Neural cell (in vitro differentiated cells): ENCODE measurements at regions not wholly inside any gene's neighbourhood (a gene's known extent, or its start where the extent isn't known, plus 50 kb on each side); places are given as distances from the start of the nearest gene placed in this dataset.

Source experiments
- H2AFZ ChIP-seq: fragments of 200-600, 300-800 bp; sonication (generic), shearing (Covaris generic); 2 replicates; pipeline ENCODE4 v1.6.0; 2014; ENCODE audit warnings: low read depth, mild to moderate bottlenecking, antibody characterized with exemption, low read length, moderate library complexity
- H3F3A ChIP-seq: fragments of 200-600 bp; shearing (Covaris generic); 2 replicates; pipeline ENCODE4 v1.6.1; 2016; ENCODE audit warnings: mild to moderate bottlenecking, moderate library complexity, mixed read lengths, antibody characterized with exemption, low read length; ENCODE audit not compliant: insufficient read depth, poor library complexity, severe bottlenecking
- H3K27ac ChIP-seq: fragments of 200-600, 300-800 bp; sonication (generic), shearing (Covaris generic); 2 replicates; pipeline ENCODE4 v1.5.1; 2014; ENCODE audit warnings: mild to moderate bottlenecking, low read length, moderate library complexity
- H3K27me3 ChIP-seq: fragments of 300-800, 200-600 bp; sonication (generic), shearing (Covaris generic); 2 replicates; pipeline ENCODE4 v1.6.0; 2014; ENCODE audit warnings: mild to moderate bottlenecking, low read depth, low read length, moderate library complexity; ENCODE audit not compliant: insufficient read depth
- H3K36me3 ChIP-seq: fragments of 300-800, 200-600 bp; sonication (generic), shearing (Covaris generic); 2 replicates; pipeline ENCODE4 v1.5.1; 2014; ENCODE audit warnings: mild to moderate bottlenecking, antibody characterized with exemption, low read length, moderate library complexity; ENCODE audit not compliant: insufficient read depth
- H3K4me2 ChIP-seq: fragments of 300-800, 200-600 bp; sonication (generic), shearing (Covaris generic); 2 replicates; pipeline ENCODE4 v1.6.0; 2014; ENCODE audit warnings: mild to moderate bottlenecking, low read length
- H3K4me3 ChIP-seq: fragments of 300-800, 200-600 bp; sonication (generic), shearing (Covaris generic); 2 replicates; pipeline ENCODE4 v1.5.1; 2014; ENCODE audit warnings: mild to moderate bottlenecking, low read length, moderate library complexity
- H3K79me2 ChIP-seq: fragments of 200-600 bp; shearing (Covaris generic); replicated peaks from 2 replicates; pipeline ENCODE4 v1.6.0; 2014; ENCODE audit warnings: mild to moderate bottlenecking, low read length, moderate library complexity; ENCODE audit not compliant: insufficient read depth
- H3K9ac ChIP-seq: fragments of 300-800, 200-600 bp; sonication (generic), shearing (Covaris generic); 2 replicates; pipeline ENCODE4 v1.6.1; 2016; ENCODE audit warnings: mild to moderate bottlenecking, low read length, mixed read lengths
- H3K9me2 ChIP-seq: fragments of 200-600 bp; shearing (Covaris generic); 2 replicates; pipeline ENCODE4 v1.6.1; 2016; ENCODE audit warnings: mild to moderate bottlenecking, low read length, mixed read lengths; ENCODE audit not compliant: insufficient read depth
- H3K9me3 ChIP-seq: fragments of 200-600, 300-800 bp; sonication (generic), shearing (Covaris generic); 2 replicates; pipeline ENCODE4 v1.6.1; 2016; ENCODE audit warnings: mild to moderate bottlenecking, mixed run types, low read length, moderate library complexity, mixed read lengths
- H4K20me1 ChIP-seq: fragments of 200-600 bp; shearing (Covaris generic); 2 replicates; pipeline ENCODE4 v1.6.1; 2016; ENCODE audit warnings: mild to moderate bottlenecking, mixed run types; ENCODE audit not compliant: insufficient read depth
- EP300 ChIP-seq: fragments of 450-650 bp; conservative IDR thresholded peaks from 2 replicates; pipeline ENCODE4 v1.6.1; 2014; ENCODE audit warnings: antibody characterized with exemption, mild to moderate bottlenecking, moderate library complexity; ENCODE audit not compliant: poor library complexity, severe bottlenecking
- EZH2 ChIP-seq: fragments of 200-600, 300-800 bp; shearing (Covaris generic), sonication (generic); IDR thresholded peaks from 2 replicates; pipeline ENCODE4 v1.6.1; 2014; ENCODE audit warnings: antibody characterized with exemption, low read length, borderline replicate concordance, mild to moderate bottlenecking; ENCODE audit not compliant: insufficient read depth, poor library complexity, severe bottlenecking
- MXI1 ChIP-seq: fragments of 450-650 bp; conservative IDR thresholded peaks from 2 replicates; pipeline ENCODE4 v1.6.1; 2014; ENCODE audit warnings: antibody characterized with exemption, mild to moderate bottlenecking; ENCODE audit not compliant: poor library complexity, severe bottlenecking
- POLR2AphosphoS5 ChIP-seq: IDR thresholded peaks from 2 replicates; pipeline ENCODE4 v1.6.1; 2012
- RAD21 ChIP-seq: fragments of 450-650 bp; conservative IDR thresholded peaks from 2 replicates; pipeline ENCODE4 v1.6.1; 2014; ENCODE audit warnings: antibody characterized with exemption, mild to moderate bottlenecking, moderate library complexity
- SMC3 ChIP-seq: fragments of 450-650 bp; conservative IDR thresholded peaks from 2 replicates; pipeline ENCODE4 v1.6.1; 2014; ENCODE audit warnings: antibody characterized with exemption, mild to moderate bottlenecking, moderate library complexity; ENCODE audit not compliant: poor library complexity
- TAF1 ChIP-seq: IDR thresholded peaks from 2 replicates; pipeline ENCODE4 v1.6.1; 2012; ENCODE audit warnings: low read depth
- TF ChIP-seq, protein P1 (sequence below): IDR thresholded peaks from 2 replicates; pipeline ENCODE4 v1.6.1; 2012; ENCODE audit warnings: borderline replicate concordance
- TF ChIP-seq, protein P2 (sequence below): fragments of 450-650 bp; IDR thresholded peaks from 2 replicates; pipeline ENCODE4 v1.5.1; 2014; ENCODE audit warnings: antibody characterized with exemption, mild to moderate bottlenecking, moderate library complexity; ENCODE audit not compliant: poor library complexity, severe bottlenecking

DNA sequence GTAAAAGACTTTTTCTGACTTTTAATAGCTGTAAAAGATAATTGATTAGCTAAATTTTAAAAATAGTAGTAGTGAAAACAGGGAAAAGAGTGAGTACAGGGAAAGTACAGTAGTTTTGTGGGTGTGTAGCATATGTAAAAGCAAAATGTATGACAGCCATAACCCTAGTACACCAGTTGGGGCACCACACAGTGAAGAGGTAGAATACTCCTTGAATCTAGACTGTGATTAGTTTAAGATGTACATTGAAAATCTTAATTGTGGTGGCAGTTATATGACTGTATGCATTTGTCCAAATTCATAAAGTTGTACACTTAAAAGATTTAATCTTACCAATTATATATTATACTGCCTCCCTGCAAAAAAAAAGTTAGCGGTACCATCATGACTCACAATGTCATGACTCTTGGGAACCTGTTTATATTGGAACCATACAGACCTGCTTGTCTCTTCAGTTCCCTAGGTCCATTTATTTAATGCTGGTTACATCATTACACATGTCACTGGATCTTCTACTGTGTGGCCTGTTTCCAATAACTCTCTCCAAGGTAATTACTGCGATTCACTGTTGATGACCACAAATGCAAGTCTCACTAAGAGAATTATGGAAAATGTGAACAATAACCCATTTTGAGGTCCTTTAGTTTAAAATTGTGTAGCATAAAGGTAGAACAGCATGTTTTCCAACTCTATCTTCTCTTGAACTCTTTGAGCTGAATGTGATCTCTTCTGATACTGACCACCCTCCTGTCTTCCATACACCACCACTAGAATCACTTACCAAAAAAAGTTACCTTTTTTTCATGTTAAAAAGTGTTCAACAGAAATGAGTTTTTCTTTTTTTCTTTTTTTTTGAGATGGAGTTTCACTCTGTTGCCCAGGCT, 264.2 kb upstream of the AMIGO2 start:
- H3K27ac ChIP-seq = no peak overlapping the region
- H2AFZ ChIP-seq = no peak overlapping the region
- no peaks in the 10 kb centered on the region for H3K79me2 ChIP-seq
- H3K4me3 ChIP-seq = no peak overlapping the region
- no peaks in the 10 kb centered on the region for H3K27me3 ChIP-seq
- no peaks in the 10 kb centered on the region for H3K9me2 ChIP-seq
- no peak overlapping the region for H3K9ac ChIP-seq
- H3K36me3 ChIP-seq = no peaks in the 10 kb centered on the region
- no peaks in the 10 kb centered on the region for H3K9me3 ChIP-seq
- H4K20me1 ChIP-seq = no peaks in the 10 kb centered on the region
- no peaks in the 10 kb centered on the region for H3F3A ChIP-seq
- no peak overlapping the region for H3K4me2 ChIP-seq
- TF ChIP-seq RAD21 (no peak), POLR2AphosphoS5 (no peak), TAF1 (no peak), MXI1 (no peak), SMC3 (no peak), EZH2 (no peak), EP300 (no peak)
- TF ChIP-seq, protein P1, sequence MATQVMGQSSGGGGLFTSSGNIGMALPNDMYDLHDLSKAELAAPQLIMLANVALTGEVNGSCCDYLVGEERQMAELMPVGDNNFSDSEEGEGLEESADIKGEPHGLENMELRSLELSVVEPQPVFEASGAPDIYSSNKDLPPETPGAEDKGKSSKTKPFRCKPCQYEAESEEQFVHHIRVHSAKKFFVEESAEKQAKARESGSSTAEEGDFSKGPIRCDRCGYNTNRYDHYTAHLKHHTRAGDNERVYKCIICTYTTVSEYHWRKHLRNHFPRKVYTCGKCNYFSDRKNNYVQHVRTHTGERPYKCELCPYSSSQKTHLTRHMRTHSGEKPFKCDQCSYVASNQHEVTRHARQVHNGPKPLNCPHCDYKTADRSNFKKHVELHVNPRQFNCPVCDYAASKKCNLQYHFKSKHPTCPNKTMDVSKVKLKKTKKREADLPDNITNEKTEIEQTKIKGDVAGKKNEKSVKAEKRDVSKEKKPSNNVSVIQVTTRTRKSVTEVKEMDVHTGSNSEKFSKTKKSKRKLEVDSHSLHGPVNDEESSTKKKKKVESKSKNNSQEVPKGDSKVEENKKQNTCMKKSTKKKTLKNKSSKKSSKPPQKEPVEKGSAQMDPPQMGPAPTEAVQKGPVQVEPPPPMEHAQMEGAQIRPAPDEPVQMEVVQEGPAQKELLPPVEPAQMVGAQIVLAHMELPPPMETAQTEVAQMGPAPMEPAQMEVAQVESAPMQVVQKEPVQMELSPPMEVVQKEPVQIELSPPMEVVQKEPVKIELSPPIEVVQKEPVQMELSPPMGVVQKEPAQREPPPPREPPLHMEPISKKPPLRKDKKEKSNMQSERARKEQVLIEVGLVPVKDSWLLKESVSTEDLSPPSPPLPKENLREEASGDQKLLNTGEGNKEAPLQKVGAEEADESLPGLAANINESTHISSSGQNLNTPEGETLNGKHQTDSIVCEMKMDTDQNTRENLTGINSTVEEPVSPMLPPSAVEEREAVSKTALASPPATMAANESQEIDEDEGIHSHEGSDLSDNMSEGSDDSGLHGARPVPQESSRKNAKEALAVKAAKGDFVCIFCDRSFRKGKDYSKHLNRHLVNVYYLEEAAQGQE = no peak
- TF ChIP-seq, protein P2, sequence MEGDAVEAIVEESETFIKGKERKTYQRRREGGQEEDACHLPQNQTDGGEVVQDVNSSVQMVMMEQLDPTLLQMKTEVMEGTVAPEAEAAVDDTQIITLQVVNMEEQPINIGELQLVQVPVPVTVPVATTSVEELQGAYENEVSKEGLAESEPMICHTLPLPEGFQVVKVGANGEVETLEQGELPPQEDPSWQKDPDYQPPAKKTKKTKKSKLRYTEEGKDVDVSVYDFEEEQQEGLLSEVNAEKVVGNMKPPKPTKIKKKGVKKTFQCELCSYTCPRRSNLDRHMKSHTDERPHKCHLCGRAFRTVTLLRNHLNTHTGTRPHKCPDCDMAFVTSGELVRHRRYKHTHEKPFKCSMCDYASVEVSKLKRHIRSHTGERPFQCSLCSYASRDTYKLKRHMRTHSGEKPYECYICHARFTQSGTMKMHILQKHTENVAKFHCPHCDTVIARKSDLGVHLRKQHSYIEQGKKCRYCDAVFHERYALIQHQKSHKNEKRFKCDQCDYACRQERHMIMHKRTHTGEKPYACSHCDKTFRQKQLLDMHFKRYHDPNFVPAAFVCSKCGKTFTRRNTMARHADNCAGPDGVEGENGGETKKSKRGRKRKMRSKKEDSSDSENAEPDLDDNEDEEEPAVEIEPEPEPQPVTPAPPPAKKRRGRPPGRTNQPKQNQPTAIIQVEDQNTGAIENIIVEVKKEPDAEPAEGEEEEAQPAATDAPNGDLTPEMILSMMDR = no peak

DNA sequence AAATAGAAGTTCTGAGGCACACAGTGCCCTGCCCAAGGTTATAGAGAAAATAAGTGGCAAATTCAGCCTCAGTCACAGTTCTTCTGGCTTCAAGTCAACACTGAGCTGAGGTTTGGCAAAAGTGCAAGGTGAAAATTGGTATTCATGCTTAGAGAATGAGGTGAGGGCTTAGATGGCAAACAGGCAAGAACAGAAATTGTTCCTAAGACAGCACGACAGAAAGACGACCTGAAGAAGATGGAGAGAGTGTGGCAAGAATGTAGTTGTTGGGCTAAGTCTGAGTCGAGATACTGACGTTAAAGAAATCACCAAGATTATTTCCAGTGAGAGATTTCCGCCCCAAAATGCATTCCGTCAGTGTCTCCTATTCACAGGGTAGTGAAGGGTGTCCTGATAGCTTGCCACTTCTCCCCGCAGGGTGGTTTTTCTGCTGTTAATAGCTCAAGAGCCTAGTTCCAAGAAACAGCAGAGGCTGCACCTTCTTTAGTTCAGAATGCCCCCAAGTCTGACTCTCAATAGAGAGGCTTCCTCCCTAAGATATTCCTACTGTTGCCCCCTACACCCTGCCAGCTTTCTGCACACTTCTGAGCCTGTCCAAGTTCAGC, 260.8 kb upstream of the AMIGO2 start:
- H3F3A ChIP-seq = no peaks in the 10 kb centered on the region
- H3K9me3 ChIP-seq = no peaks in the 10 kb centered on the region
- no peak overlapping the region for H2AFZ ChIP-seq

More for the DNA sequence above, 260.8 kb upstream of the AMIGO2 start:
- Histone ChIP-seq H3K9me2 (no peaks in the 10 kb centered on the region), H3K27ac (no peak overlapping the region), H4K20me1 (no peaks in the 10 kb centered on the region), H3K79me2 (no peaks in the 10 kb centered on the region), H3K36me3 (no peaks in the 10 kb centered on the region), H3K4me3 (no peak overlapping the region), H3K27me3 (no peaks in the 10 kb centered on the region), H3K9ac (no peak overlapping the region), H3K4me2 (no peak overlapping the region)
- TF ChIP-seq RAD21 = no peak
- no peak for TF ChIP-seq EZH2
- TF ChIP-seq SMC3 = no peak
- TF ChIP-seq, protein P1 = no peak
- no peak for TF ChIP-seq TAF1
- no peak for TF ChIP-seq POLR2AphosphoS5
- no peak for TF ChIP-seq EP300
- TF ChIP-seq, protein P2 = no peak
